ENCODE measurements at regions not wholly inside any gene's neighbourhood (a gene's known extent, or its start where the extent isn't known, plus 50 kb on each side); places are given as distances from the start of the nearest gene placed in this dataset.
"Not testable (repeated sequence)": the region's sequence is repeated elsewhere in the genome, so short reads cannot be mapped to it uniquely, and the experiment has no call there.

DNA sequence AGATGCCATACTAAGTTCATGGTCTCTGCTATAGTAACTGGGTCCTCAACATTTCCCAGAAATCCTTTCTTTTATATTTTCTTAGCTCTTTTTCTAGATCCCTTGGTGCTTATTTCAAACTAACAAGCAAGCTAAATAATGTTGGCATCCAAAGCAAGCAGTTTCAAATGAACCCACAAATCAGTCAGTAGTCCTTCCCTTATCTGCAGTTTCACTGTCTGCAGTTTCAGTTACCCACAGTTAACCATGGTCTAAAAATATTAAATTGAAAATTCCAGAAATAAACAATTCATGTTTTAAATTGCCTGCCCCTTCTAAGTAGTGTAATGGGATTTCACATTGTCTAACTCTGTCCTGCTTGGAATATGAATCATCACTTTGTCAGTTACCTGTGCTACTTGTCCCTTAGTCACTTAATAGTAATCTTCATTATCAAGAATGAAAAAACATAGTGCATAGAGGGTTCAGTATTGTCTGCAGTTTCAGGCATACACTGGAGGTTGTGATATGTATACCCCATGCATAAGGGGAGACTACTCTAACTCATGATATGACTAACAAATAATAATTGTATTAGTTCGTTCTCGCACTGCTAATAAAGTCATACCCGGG is 633.7 kb downstream of the MECOM start:
- Mint-ChIP-seq H3K27ac (no peak overlapping the region), H3K27me3 (no peaks in the 10 kb centered on the region), H3K4me1 (ENCODE audit: low read depth) (no peaks in the 10 kb centered on the region), H3K9me3 (no peaks in the 10 kb centered on the region), H3K4me3 (no peak overlapping the region), H3K36me3 (no peaks in the 10 kb centered on the region)
- DNase-seq = no peak
- ChIA-PET POLR2A (no interaction called here), CTCF (no interaction called here)
- intact Hi-C loops (cut with micrococcal nuclease) = no loop called here

DNA sequence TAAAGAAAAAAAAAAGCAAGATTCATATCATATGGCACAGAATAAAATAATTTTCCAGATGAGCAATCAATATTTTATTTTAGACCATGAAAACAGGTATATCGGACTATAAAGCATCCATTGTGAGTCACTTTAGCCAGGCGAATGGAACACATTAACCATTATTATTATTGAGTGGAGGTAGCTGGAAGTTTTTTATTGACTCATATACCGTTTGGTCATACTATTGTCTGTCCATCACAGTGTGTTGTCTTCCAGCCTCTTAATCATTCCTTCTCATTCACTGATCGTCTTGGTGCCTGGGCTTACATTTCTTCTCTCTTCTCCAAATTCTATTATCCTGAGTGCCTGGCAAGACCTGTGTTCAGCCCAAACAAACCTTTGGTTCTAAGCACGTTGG is 634.8 kb downstream of the MECOM start:
- DNase-seq = no peak
- Mint-ChIP-seq H3K4me3 (no peak overlapping the region), H3K4me1 (ENCODE audit: low read depth) (no peaks in the 10 kb centered on the region), H3K36me3 (no peaks in the 10 kb centered on the region), H3K27me3 (no peaks in the 10 kb centered on the region), H3K27ac (no peak overlapping the region), H3K9me3 (no peaks in the 10 kb centered on the region)
- CTCF ChIA-PET = no interaction called here
- intact Hi-C loops (cut with micrococcal nuclease) = no loop called here
- POLR2A ChIA-PET = no interaction called here

DNA sequence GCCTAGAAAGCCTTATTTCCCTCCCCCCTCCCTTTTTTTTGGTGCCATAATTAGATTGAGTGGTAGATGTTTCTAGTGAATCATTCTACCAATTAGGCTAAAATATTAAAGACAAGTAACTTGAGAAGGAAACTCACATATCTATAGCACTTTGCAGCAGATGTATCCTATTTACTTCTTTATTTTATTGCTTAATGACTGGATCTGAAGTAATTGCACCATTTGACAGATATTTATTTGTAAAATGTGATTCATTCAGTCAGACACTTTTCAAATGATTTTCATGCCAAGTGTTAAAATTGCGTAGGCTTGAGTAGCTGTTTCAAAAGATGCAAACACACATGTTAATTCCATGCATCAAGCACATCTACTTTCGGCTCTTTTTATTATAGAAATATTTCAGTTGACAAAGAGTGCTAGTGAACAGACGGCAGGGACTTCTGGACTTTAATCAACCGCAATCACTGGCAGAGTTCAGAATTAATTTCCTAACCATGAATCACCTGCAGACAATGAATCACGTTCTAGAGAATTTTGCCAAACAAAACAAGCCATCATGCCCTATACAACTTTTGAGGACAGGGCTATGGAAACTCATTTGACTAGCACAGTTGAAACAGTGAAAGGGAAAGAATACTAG is 636.8 kb downstream of the MECOM start:
- Mint-ChIP-seq H3K9me3 (no peaks in the 10 kb centered on the region), H3K36me3 (no peaks in the 10 kb centered on the region), H3K4me1 (ENCODE audit: low read depth) (no peaks in the 10 kb centered on the region), H3K27me3 (no peaks in the 10 kb centered on the region), H3K27ac (no peak overlapping the region), H3K4me3 (no peak overlapping the region)
- POLR2A ChIA-PET = no interaction called here
- CTCF ChIA-PET = no interaction called here
- no peak for DNase-seq
- intact Hi-C loops (cut with micrococcal nuclease) = no loop called here

DNA sequence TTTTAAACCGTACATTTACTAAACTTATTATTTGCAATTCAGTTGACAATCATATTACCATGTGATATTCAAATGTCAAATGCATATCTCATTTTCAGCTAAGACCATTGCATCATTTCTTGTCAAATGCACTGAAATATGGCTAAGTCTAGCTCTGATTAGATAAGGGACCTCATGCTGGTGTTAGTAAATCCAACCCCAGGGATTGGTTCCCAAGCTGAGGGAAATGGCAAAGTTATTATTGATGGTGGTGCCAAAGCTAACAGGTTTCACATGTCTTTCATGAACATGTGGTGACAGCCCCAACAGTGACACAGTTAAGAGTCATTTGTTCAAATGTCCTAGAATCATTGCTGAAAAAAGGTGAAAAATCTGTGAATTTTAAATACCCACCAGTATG is 641.1 kb downstream of the MECOM start:
- DNase-seq = no peak
- H3K9me3 Mint-ChIP-seq = no peaks in the 10 kb centered on the region
- H3K36me3 Mint-ChIP-seq = no peaks in the 10 kb centered on the region
- no peaks in the 10 kb centered on the region for H3K27me3 Mint-ChIP-seq
- ChIA-PET CTCF (no interaction called here), POLR2A (no interaction called here)
- no peak overlapping the region for H3K27ac Mint-ChIP-seq
- intact Hi-C loops (cut with micrococcal nuclease) = no loop called here
- H3K4me3 Mint-ChIP-seq = no peak overlapping the region
- no peaks in the 10 kb centered on the region for H3K4me1 Mint-ChIP-seq (ENCODE audit: low read depth)

DNA sequence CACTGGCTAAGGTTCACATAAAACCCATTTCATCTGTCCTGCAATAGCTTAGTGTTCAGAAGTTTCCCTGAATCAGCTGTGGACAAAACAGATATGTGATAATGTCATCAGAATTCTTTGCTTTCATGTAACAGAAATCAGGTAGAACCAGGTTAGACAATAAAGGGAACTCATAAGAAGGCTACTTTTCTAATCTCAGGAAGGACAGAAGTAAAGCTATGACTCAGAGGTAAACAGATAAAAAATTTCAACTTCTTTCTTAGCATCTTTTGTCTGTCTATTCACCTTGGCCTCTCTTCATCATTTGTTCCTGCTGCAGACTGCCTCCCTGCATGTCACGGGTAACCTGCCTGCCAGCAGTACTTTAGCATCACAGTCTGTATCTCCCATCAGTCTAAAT is 643.1 kb downstream of the MECOM start:
- H3K9me3 Mint-ChIP-seq = no peaks in the 10 kb centered on the region
- H3K27ac Mint-ChIP-seq = no peak overlapping the region
- intact Hi-C loops (cut with micrococcal nuclease) = no loop called here
- H3K36me3 Mint-ChIP-seq = no peaks in the 10 kb centered on the region
- CTCF ChIA-PET = no interaction called here
- DNase-seq = no peak
- no peaks in the 10 kb centered on the region for H3K4me1 Mint-ChIP-seq (ENCODE audit: low read depth)
- H3K27me3 Mint-ChIP-seq = no peaks in the 10 kb centered on the region
- no peak overlapping the region for H3K4me3 Mint-ChIP-seq
- POLR2A ChIA-PET = no interaction called here

DNA sequence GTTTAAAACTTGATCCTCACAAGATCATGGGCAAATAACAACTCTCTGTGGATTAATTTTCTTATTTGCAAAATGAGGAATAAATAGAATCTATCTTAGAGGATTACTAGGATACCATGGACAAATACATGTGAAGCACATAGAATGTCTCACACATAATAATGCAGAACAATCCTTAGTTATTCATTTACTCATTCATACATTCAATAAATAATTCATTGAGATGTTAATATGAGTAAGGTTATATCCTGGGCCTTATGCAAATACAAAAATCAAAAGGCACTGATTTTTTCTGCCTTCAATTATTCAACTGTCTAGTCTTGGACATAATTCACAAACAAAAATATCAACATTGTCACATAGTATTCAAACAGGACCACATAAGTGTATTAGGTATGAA is 654.1 kb downstream of the MECOM start:
- intact Hi-C loops (cut with micrococcal nuclease) = no loop called here
- no peaks in the 10 kb centered on the region for H3K27me3 Mint-ChIP-seq
- H3K4me1 Mint-ChIP-seq (ENCODE audit: low read depth) = no peaks in the 10 kb centered on the region
- no peak overlapping the region for H3K4me3 Mint-ChIP-seq
- ChIA-PET POLR2A (no interaction called here), CTCF (no interaction called here)
- H3K9me3 Mint-ChIP-seq = peaks cover 2% of the 10 kb centered on the region
- no peak overlapping the region for H3K27ac Mint-ChIP-seq
- no peaks in the 10 kb centered on the region for H3K36me3 Mint-ChIP-seq
- no peak for DNase-seq

DNA sequence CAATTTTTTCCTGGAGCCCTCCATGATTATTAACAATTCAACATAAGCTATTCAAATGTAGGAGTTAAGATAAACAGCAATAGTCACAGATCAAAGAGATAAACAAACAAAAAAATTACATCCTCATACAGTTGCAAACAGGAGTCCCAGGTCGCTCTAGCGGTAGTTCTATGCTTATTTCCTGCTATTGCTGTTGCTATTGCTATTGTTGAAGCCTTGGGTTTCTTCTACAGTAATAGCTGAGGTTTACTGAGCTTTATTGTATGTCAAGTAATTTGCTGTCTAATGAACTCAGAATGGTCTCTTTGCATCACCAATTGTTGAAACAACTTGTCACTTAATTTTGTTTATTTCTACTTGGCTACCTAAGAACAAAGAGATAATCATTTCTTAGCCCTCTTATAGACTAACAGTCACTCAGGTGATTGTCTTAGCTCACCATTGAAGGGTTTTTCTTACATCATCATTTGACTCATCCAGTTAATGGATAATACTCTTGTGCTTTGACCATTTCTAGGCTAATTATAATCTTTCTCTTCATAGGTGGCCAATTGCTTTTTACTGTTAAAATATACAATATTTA is 654.6 kb downstream of the MECOM start:
- H3K4me3 Mint-ChIP-seq = no peak overlapping the region

DNA sequence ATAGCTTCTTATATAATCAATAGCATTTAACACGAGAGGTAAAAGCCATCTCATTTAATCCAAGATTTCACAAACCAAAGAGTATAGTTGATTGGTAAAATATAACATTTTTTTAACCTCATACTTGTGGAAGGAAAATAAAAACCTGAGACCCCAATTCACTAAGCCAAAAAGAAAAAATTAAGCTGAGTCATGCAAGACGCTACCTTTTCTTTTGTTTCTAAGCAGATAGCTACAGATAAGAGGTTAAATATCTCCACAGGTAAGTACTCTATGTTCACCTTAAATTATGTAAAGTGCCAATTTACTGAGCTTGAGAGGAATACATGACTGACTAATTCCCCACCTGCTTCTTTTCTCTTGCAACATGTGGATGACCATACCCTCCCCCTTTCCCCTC is 656.4 kb downstream of the MECOM start:
- ChIA-PET CTCF (no interaction called here), POLR2A (no interaction called here)
- no peak for DNase-seq
- intact Hi-C loops (cut with micrococcal nuclease) = no loop called here
- H3K4me1 Mint-ChIP-seq (ENCODE audit: low read depth) = no peaks in the 10 kb centered on the region
- H3K4me3 Mint-ChIP-seq = no peak overlapping the region
- no peak overlapping the region for H3K27ac Mint-ChIP-seq
- peaks cover 2% of the 10 kb centered on the region for H3K9me3 Mint-ChIP-seq
- no peaks in the 10 kb centered on the region for H3K36me3 Mint-ChIP-seq
- no peaks in the 10 kb centered on the region for H3K27me3 Mint-ChIP-seq

More for the DNA sequence above, 654.6 kb downstream of the MECOM start:
- H3K36me3 Mint-ChIP-seq = no peaks in the 10 kb centered on the region
- peaks cover 2% of the 10 kb centered on the region for H3K9me3 Mint-ChIP-seq
- DNase-seq = no peak
- ChIA-PET POLR2A (no interaction called here), CTCF (no interaction called here)
- H3K27me3 Mint-ChIP-seq = no peaks in the 10 kb centered on the region
- intact Hi-C loops (cut with micrococcal nuclease) = no loop called here
- no peak overlapping the region for H3K27ac Mint-ChIP-seq
- H3K4me1 Mint-ChIP-seq (ENCODE audit: low read depth) = no peaks in the 10 kb centered on the region

DNA sequence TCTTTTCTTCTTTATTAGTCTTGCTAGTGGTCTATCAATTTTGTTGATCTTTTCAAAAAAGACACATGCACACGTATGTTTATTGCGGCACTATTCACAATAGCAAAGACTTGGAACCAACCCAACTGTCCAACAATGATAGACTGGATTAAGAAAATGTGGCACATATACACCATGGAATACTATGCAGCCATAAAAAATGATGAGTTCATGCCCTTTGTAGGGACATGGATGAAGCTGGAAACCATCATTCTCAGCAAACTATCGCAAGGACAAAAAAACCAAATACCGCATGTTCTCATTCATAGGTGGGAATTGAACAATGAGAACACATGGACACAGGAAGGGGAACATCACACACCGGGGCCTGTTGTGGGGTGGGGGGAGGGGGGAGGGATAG is 657.1 kb downstream of the MECOM start:
- H3K27me3 Mint-ChIP-seq; DNase-seq; H3K27ac Mint-ChIP-seq; H3K9me3 Mint-ChIP-seq; H3K4me3 Mint-ChIP-seq; POLR2A ChIA-PET; CTCF ChIA-PET; H3K4me1 Mint-ChIP-seq (ENCODE audit: low read depth); H3K36me3 Mint-ChIP-seq; intact Hi-C loops (cut with micrococcal nuclease): not testable (repeated sequence)

DNA sequence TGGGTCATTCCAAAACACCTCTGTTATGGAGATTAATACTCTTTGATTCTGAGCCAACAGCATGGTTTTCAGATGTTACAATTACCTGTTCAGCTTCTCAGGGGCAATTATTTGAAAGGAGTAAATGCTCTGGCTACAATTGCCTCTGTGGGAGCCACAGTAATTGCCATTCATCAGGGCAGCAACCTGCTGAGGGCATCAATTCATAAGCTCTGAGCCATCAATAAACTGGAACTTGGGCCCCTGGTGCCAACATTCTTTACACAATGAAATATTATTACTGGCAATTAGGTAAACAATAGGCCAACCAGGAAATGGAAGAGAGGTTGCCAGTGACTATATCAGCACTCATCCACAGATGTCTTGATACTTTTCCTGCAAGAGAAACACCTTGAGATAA is 660.8 kb downstream of the MECOM start:
- no peak overlapping the region for H3K4me3 Mint-ChIP-seq
- no peaks in the 10 kb centered on the region for H3K36me3 Mint-ChIP-seq
- no peak for DNase-seq
- CTCF ChIA-PET = no interaction called here
- H3K27ac Mint-ChIP-seq = no peak overlapping the region
- intact Hi-C loops (cut with micrococcal nuclease) = no loop called here
- H3K9me3 Mint-ChIP-seq = no peaks in the 10 kb centered on the region
- no peaks in the 10 kb centered on the region for H3K27me3 Mint-ChIP-seq
- H3K4me1 Mint-ChIP-seq (ENCODE audit: low read depth) = no peaks in the 10 kb centered on the region
- POLR2A ChIA-PET = no interaction called here

DNA sequence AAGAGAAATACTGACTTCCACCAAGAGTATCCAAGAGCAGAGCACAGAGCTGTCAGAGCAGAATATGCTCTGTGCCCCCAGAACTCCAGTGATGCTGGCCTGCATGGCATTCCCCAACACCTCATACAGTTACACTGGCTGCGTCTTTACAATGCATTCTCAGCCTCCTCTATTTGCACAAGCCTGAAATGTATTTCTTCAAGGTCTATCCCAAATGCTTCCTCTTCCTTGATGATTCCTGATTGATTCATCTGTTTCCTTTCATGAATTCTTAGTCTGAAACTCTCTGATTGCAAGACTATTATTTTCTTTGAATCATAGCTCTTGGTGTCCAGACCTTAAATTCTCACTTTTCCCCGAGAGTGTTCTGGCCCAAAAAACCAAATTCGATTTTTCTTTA is 664.7 kb downstream of the MECOM start:
- CTCF ChIA-PET = no interaction called here
- no peaks in the 10 kb centered on the region for H3K4me1 Mint-ChIP-seq (ENCODE audit: low read depth)

DNA sequence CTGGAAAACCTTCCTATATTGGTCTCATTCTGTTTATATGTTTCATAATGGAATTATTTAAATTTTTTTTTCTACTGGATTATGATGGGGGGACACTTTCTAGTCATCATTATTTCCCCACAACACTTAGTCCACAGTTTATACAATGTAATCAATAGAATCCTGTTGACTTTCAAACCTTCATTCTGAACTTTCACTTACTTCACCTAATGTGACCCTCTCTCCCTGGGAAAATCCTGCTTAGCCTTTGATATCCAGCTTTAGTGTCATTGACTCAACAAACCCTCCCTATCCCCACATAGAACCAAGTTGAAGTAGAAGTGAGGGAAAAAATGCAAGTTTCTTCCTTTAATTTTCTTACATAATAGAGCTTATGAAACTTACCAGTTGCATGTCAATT is 666.0 kb downstream of the MECOM start:
- no peak for DNase-seq
- Mint-ChIP-seq H3K27me3 (no peaks in the 10 kb centered on the region), H3K4me3 (no peak overlapping the region), H3K9me3 (no peaks in the 10 kb centered on the region), H3K27ac (no peak overlapping the region), H3K4me1 (ENCODE audit: low read depth) (no peaks in the 10 kb centered on the region), H3K36me3 (no peaks in the 10 kb centered on the region)
- intact Hi-C loops (cut with micrococcal nuclease) = no loop called here
- POLR2A ChIA-PET = no interaction called here
- CTCF ChIA-PET = no interaction called here

More for the DNA sequence above, 664.7 kb downstream of the MECOM start:
- no peak overlapping the region for H3K4me3 Mint-ChIP-seq
- POLR2A ChIA-PET = no interaction called here
- intact Hi-C loops (cut with micrococcal nuclease) = no loop called here
- no peak for DNase-seq
- no peaks in the 10 kb centered on the region for H3K9me3 Mint-ChIP-seq
- no peaks in the 10 kb centered on the region for H3K36me3 Mint-ChIP-seq
- no peaks in the 10 kb centered on the region for H3K27me3 Mint-ChIP-seq
- no peak overlapping the region for H3K27ac Mint-ChIP-seq

DNA sequence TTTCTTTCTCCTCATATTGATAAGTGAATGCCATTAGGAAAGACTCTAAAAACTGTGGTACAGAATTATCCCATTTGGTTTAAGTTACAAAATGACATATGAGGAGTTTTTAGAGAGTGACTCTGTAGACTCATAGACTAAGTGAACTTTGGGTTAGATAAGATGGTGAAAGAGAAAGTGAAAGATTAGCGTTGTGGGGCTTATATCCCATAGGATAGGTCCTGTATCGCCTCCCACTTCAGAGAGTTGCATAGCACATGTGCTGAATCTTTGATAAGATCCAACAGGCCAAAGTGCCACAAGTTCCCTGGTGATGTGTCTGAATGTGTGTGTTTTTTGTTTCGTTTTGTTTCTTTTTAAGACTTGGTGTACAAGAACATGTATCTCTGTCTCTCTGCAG is 666.9 kb downstream of the MECOM start:
- POLR2A ChIA-PET = no interaction called here
- Mint-ChIP-seq H3K4me3 (no peak overlapping the region), H3K27me3 (no peaks in the 10 kb centered on the region), H3K36me3 (no peaks in the 10 kb centered on the region), H3K9me3 (no peaks in the 10 kb centered on the region), H3K4me1 (ENCODE audit: low read depth) (no peaks in the 10 kb centered on the region), H3K27ac (no peak overlapping the region)
- CTCF ChIA-PET = no interaction called here
- no peak for DNase-seq
- intact Hi-C loops (cut with micrococcal nuclease) = no loop called here

Measured in activated CD4-positive, alpha-beta memory T cell treated with anti-CD3 and anti-CD28 coated beads for 36 hours (primary cell).